Type B pancreatic cell (in vitro differentiated cells): ENCODE measurements at regions not wholly inside any gene's neighbourhood (a gene's known extent, or its start where the extent isn't known, plus 50 kb on each side); places are given as distances from the start of the nearest gene placed in this dataset.

ENCODE experiments used
- DNase-seq: peaks from one replicate; pipeline ENCODE4 v3.0.0; 2021; ENCODE audit warnings: mixed read lengths; ENCODE audit not compliant: unreplicated experiment; ENCODE audit errors: extremely low spot score
- H3K27ac Mint-ChIP-seq: 2 replicates; pipeline ENCODE4 v1.8.0; 2021; ENCODE audit warnings: mild to moderate bottlenecking, mixed read lengths
- H3K27me3 Mint-ChIP-seq: 2 replicates; pipeline ENCODE4 v1.8.0; 2021; ENCODE audit warnings: mixed read lengths
- H3K36me3 Mint-ChIP-seq: 2 replicates; pipeline ENCODE4 v1.8.0; 2021; ENCODE audit warnings: mixed read lengths
- H3K4me1 Mint-ChIP-seq: one replicate; pipeline ENCODE4 v1.8.0; 2021; ENCODE audit warnings: mixed read lengths; ENCODE audit not compliant: unreplicated experiment
- H3K4me3 Mint-ChIP-seq: 2 replicates; pipeline ENCODE4 v1.8.0; 2021; ENCODE audit warnings: mild to moderate bottlenecking, mixed read lengths
- H3K9me3 Mint-ChIP-seq: 2 replicates; pipeline ENCODE4 v1.8.0; 2021; ENCODE audit warnings: mixed read lengths
- CTCF ChIP-seq: fragments of 200-600 bp; sonication (generic); conservative IDR thresholded peaks from 2 replicates; pipeline ENCODE4 v1.5.0; 2021; ENCODE audit warnings: antibody characterized with exemption, mild to moderate bottlenecking

GRCh38 chr3:107150675-107151074 is 226.6 kb upstream of the CCDC54 start:
- no peak overlapping the region for H3K4me3 Mint-ChIP-seq
- no peak for DNase-seq
- no peaks in the 10 kb centered on the region for H3K9me3 Mint-ChIP-seq
- H3K36me3 Mint-ChIP-seq, result no peaks in the 10 kb centered on the region
- no peaks in the 10 kb centered on the region for H3K4me1 Mint-ChIP-seq
- H3K27me3 Mint-ChIP-seq, result no peaks in the 10 kb centered on the region
- no peak for TF ChIP-seq CTCF
- no peak overlapping the region for H3K27ac Mint-ChIP-seq

GRCh38 chr3:107153981-107154380 is 223.3 kb upstream of the CCDC54 start:
- Mint-ChIP-seq H3K36me3 (no peaks in the 10 kb centered on the region), H3K4me1 (no peaks in the 10 kb centered on the region), H3K4me3 (no peak overlapping the region), H3K9me3 (peaks cover 11% of the 10 kb centered on the region), H3K27ac (no peak overlapping the region), H3K27me3 (no peaks in the 10 kb centered on the region)
- DNase-seq, result no peak
- no peak for TF ChIP-seq CTCF

- H3K36me3 Mint-ChIP-seq, result no peaks in the 10 kb centered on the region
- no peaks in the 10 kb centered on the region for H3K27me3 Mint-ChIP-seq
- no peak for TF ChIP-seq CTCF
- no peaks in the 10 kb centered on the region for H3K4me1 Mint-ChIP-seq
- DNase-seq, result no peak
- no peak overlapping the region for H3K4me3 Mint-ChIP-seq
- H3K27ac Mint-ChIP-seq, result no peak overlapping the region
- peaks cover 4% of the 10 kb centered on the region for H3K9me3 Mint-ChIP-seq
Measured at GRCh38 chr3:107172411-107172810, 204.8 kb upstream of the CCDC54 start.

GRCh38 chr3:107184375-107184774 is 192.9 kb upstream of the CCDC54 start:
- no peak for DNase-seq
- Mint-ChIP-seq H3K4me3 (no peak overlapping the region), H3K4me1 (no peaks in the 10 kb centered on the region), H3K9me3 (no peaks in the 10 kb centered on the region), H3K27me3 (no peaks in the 10 kb centered on the region), H3K36me3 (no peaks in the 10 kb centered on the region), H3K27ac (no peak overlapping the region)
- TF ChIP-seq CTCF, result no peak

- H3K9me3 Mint-ChIP-seq, result no peaks in the 10 kb centered on the region
- H3K4me1 Mint-ChIP-seq, result no peaks in the 10 kb centered on the region
Measured at GRCh38 chr3:107188262-107188661, 189.0 kb upstream of the CCDC54 start.

More at GRCh38 chr3:107188262-107188661, 189.0 kb upstream of the CCDC54 start:
- Mint-ChIP-seq H3K27ac (no peak overlapping the region), H3K4me3 (no peak overlapping the region), H3K27me3 (no peaks in the 10 kb centered on the region), H3K36me3 (no peaks in the 10 kb centered on the region)
- no peak for DNase-seq
- no peak for TF ChIP-seq CTCF
